ENCODE measurements at regions not wholly inside any gene's neighbourhood (a gene's known extent, or its start where the extent isn't known, plus 50 kb on each side); places are given as distances from the start of the nearest gene placed in this dataset.

DNA sequence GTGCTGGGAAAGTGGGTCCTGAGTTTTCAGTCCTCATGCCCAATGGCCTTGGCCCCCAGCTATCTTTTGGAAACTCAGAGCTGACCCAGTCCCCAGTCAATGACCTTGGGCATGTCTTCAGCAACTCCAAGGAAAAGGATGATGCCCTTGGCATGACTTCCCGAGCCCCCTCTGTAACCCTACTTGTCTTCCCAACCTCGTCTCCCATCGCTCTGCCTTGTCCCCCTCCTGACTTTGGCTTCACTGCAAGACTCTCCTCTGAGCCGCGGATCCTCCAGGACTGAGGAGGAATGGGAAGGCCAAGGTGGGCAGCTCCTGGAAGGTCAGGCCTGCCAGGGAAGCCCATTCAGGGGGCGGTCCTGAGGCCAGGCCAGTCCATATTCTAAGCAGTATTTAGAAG, 73.5 kb upstream of the MEF2A start:
- H3K27ac Mint-ChIP-seq: no peak overlapping the region
- ChIA-PET CTCF (interaction anchor here (0.7 kb wide), 1 partner anchor 10 kb away, joined by 3 read pairs; no protein-coding TSS in a partner anchor), POLR2A (no interaction called here)
- 94% methylated on average over 4 of the region's 6 CpGs for whole genome bisulfite sequencing (ENCODE audit: insufficient coverage)
- DNase-seq (no peak), ATAC-seq (ENCODE audit: low read depth) (no peak)
- no peaks in the 10 kb centered on the region for H3K9me3 Mint-ChIP-seq (ENCODE audit: insufficient read depth)
- Histone ChIP-seq H3K79me2 (ENCODE audit: control insufficient read depth, insufficient read depth, low read length) (no peaks in the 10 kb centered on the region), H2AFZ (ENCODE audit: insufficient read depth, low read depth, low read length, poor library complexity, severe bottlenecking) (no peak overlapping the region), H3K9ac (ENCODE audit: low read length) (no peak overlapping the region), H3K9me3 (ENCODE audit: control extremely low read depth in 1 of 3, control insufficient read depth in 2 of 3, insufficient read depth in 1 of 3, low read length in 2 of 3) (no peaks in the 10 kb centered on the region), H3K4me1 (ENCODE audit: control insufficient read depth in 2 of 2, insufficient read depth in 2 of 2, low read length in 2 of 2) (peaks cover 13 to 18% of the 10 kb centered on the region in 2 donors), H3K4me2 (replicated peaks; ENCODE audit: low read depth, low read length, poor library complexity, severe bottlenecking) (no peak overlapping the region), H4K20me1 (ENCODE audit: control insufficient read depth, insufficient read depth, low read length, poor library complexity, severe bottlenecking) (no peaks in the 10 kb centered on the region), H3K27ac (ENCODE audit: low read length in 2 of 2) (no peak overlapping the region), H3K36me3 (replicated peaks in 1 of 2; ENCODE audit: control extremely low read depth in 1 of 2, control insufficient read depth in 1 of 2, extremely low read depth in 1 of 2, insufficient read depth in 2 of 2, low read length in 1 of 2) (no peaks in the 10 kb centered on the region), H3K27me3 (replicated peaks in 1 of 4; ENCODE audit: control extremely low read depth in 1 of 4, control insufficient read depth in 3 of 4, insufficient read depth in 4 of 4, low read length in 3 of 4) (no peaks in the 10 kb centered on the region), H3K4me3 (ENCODE audit: control extremely low read depth in 1 of 5, extremely low read depth in 1 of 5, insufficient read depth in 1 of 5, low read depth in 2 of 5, low read length in 4 of 5) (no peak overlapping the region)
- H3K4me1 Mint-ChIP-seq: peaks cover 19% of the 10 kb centered on the region
- TF ChIP-seq, protein P1, sequence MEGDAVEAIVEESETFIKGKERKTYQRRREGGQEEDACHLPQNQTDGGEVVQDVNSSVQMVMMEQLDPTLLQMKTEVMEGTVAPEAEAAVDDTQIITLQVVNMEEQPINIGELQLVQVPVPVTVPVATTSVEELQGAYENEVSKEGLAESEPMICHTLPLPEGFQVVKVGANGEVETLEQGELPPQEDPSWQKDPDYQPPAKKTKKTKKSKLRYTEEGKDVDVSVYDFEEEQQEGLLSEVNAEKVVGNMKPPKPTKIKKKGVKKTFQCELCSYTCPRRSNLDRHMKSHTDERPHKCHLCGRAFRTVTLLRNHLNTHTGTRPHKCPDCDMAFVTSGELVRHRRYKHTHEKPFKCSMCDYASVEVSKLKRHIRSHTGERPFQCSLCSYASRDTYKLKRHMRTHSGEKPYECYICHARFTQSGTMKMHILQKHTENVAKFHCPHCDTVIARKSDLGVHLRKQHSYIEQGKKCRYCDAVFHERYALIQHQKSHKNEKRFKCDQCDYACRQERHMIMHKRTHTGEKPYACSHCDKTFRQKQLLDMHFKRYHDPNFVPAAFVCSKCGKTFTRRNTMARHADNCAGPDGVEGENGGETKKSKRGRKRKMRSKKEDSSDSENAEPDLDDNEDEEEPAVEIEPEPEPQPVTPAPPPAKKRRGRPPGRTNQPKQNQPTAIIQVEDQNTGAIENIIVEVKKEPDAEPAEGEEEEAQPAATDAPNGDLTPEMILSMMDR (IDR thresholded peaks at IDR 0.05): no peak
- no peak for TF ChIP-seq EZH2 (IDR thresholded peaks at IDR 0.05; ENCODE audit: borderline replicate concordance, insufficient read depth, low read depth, low read length, poor library complexity, severe bottlenecking)
- no peaks in the 10 kb centered on the region for H3K27me3 Mint-ChIP-seq
- intact Hi-C loops (cut with micrococcal nuclease): no loop called here
- H3K4me3 Mint-ChIP-seq: no peak overlapping the region

GRCh38 chr15:99492716-99493115, 73.1 kb upstream of the MEF2A start:
- WGBS (ENCODE audit: insufficient coverage): 97% methylated on average over 8 of the region's 10 CpGs
- H2AFZ ChIP-seq (ENCODE audit: insufficient read depth, low read depth, low read length, poor library complexity, severe bottlenecking): no peak overlapping the region
- intact Hi-C loops (cut with micrococcal nuclease): no loop called here
- H3K9me3 Mint-ChIP-seq (ENCODE audit: insufficient read depth): no peaks in the 10 kb centered on the region
- ATAC-seq (ENCODE audit: low read depth) (no peak), DNase-seq (no peak)
- no peak overlapping the region for H3K4me3 Mint-ChIP-seq
- no peak overlapping the region for H3K9ac ChIP-seq (ENCODE audit: low read length)
- peaks cover 17% of the 10 kb centered on the region for H3K4me1 Mint-ChIP-seq
- TF ChIP-seq, protein P1 (IDR thresholded peaks at IDR 0.05): no peak
- TF ChIP-seq EZH2 (IDR thresholded peaks at IDR 0.05; ENCODE audit: borderline replicate concordance, insufficient read depth, low read depth, low read length, poor library complexity, severe bottlenecking): no peak
- no peak overlapping the region for H3K4me3 ChIP-seq (ENCODE audit: control extremely low read depth in 1 of 5, extremely low read depth in 1 of 5, insufficient read depth in 1 of 5, low read depth in 2 of 5, low read length in 4 of 5)
- H3K36me3 ChIP-seq (replicated peaks in 1 of 2; ENCODE audit: control extremely low read depth in 1 of 2, control insufficient read depth in 1 of 2, extremely low read depth in 1 of 2, insufficient read depth in 2 of 2, low read length in 1 of 2): no peaks in the 10 kb centered on the region
- H3K27me3 ChIP-seq (replicated peaks in 1 of 4; ENCODE audit: control extremely low read depth in 1 of 4, control insufficient read depth in 3 of 4, insufficient read depth in 4 of 4, low read length in 3 of 4): no peaks in the 10 kb centered on the region
- H3K4me1 ChIP-seq (ENCODE audit: control insufficient read depth in 2 of 2, insufficient read depth in 2 of 2, low read length in 2 of 2): peaks cover 11 to 16% of the 10 kb centered on the region in 2 donors
- no peaks in the 10 kb centered on the region for H4K20me1 ChIP-seq (ENCODE audit: control insufficient read depth, insufficient read depth, low read length, poor library complexity, severe bottlenecking)
- ChIA-PET CTCF (interaction anchor here (1.4 kb wide), 1 partner anchor 83 kb away, joined by 3 read pairs; no protein-coding TSS in a partner anchor), POLR2A (no interaction called here)
- no peaks in the 10 kb centered on the region for H3K27me3 Mint-ChIP-seq
- H3K27ac Mint-ChIP-seq: no peak overlapping the region
- no peaks in the 10 kb centered on the region for H3K79me2 ChIP-seq (ENCODE audit: control insufficient read depth, insufficient read depth, low read length)
- no peaks in the 10 kb centered on the region for H3K9me3 ChIP-seq (ENCODE audit: control extremely low read depth in 1 of 3, control insufficient read depth in 2 of 3, insufficient read depth in 1 of 3, low read length in 2 of 3)
- H3K27ac ChIP-seq (ENCODE audit: low read length in 2 of 2): no peak overlapping the region
- no peak overlapping the region for H3K4me2 ChIP-seq (replicated peaks; ENCODE audit: low read depth, low read length, poor library complexity, severe bottlenecking)
